Caco-2 (cell line): ENCODE measurements at regions not wholly inside any gene's neighbourhood (a gene's known extent, or its start where the extent isn't known, plus 50 kb on each side); places are given as distances from the start of the nearest gene placed in this dataset.

Experiments used
- BruUV-seq: library from RNA; stranded (reverse); fragments of 400-500 nt; replicated peaks from 2 replicates; lab custom pipeline; 2021; lab: Mats Ljungman, UMichigan
- CTCF ChIA-PET: fragments of 300-600 bp; sonication (Branson Sonifier 250); formaldehyde crosslinking; loops from one replicate; lab custom pipeline; 2022; ENCODE audit warnings: antibody characterized with exemption; lab: Charles Lee
- POLR2A ChIA-PET: fragments of 300-600 bp; sonication (Branson Sonifier 250); formaldehyde crosslinking; loops from one replicate; lab custom pipeline; 2022; ENCODE audit warnings: antibody characterized with exemption; lab: Charles Lee
- DNase-seq, 2 experiments: peaks; one replicate each; pipeline versions ENCODE4 v3.0.0 to v3.0.0-alpha.2; 2020 to 2022
- H3K27me3 ChIP-seq: replicated peaks from 2 replicates; pipeline ENCODE4 v1.6.0; 2011; ENCODE audit warnings: low read length; ENCODE audit not compliant: control insufficient read depth, insufficient read depth
- H3K36me3 ChIP-seq: 2 replicates; pipeline ENCODE4 v1.5.1; 2011; ENCODE audit warnings: low read length; ENCODE audit not compliant: control insufficient read depth, insufficient read depth
- H3K4me1 ChIP-seq: fragments of 250-450 bp; sonication (Bioruptor Pico); 2 replicates; pipeline ENCODE4 v1.5.1; 2020; ENCODE audit warnings: mild to moderate bottlenecking
- H3K4me3 ChIP-seq: 2 replicates; pipeline ENCODE4 v1.5.1; 2011; ENCODE audit warnings: low read depth, mild to moderate bottlenecking, control low read depth, low read length
- H3K9me3 ChIP-seq: fragments of 250-450 bp; sonication (Bioruptor Pico); 2 replicates; pipeline ENCODE4 v1.5.1; 2020; ENCODE audit warnings: mild to moderate bottlenecking, moderate library complexity
- H3K27ac Mint-ChIP-seq: one replicate; pipeline ENCODE4 v1.8.0; 2022; ENCODE audit warnings: mixed read lengths; ENCODE audit not compliant: unreplicated experiment
- H3K27me3 Mint-ChIP-seq: one replicate; pipeline ENCODE4 v1.8.0; 2022; ENCODE audit warnings: mixed read lengths; ENCODE audit not compliant: insufficient read depth, unreplicated experiment
- H3K36me3 Mint-ChIP-seq: one replicate; pipeline ENCODE4 v1.8.0; 2022; ENCODE audit warnings: mild to moderate bottlenecking, mixed read lengths; ENCODE audit not compliant: insufficient read depth, unreplicated experiment
- H3K4me1 Mint-ChIP-seq: one replicate; pipeline ENCODE4 v1.8.0; 2022; ENCODE audit warnings: low read depth, mixed read lengths; ENCODE audit not compliant: unreplicated experiment
- H3K4me3 Mint-ChIP-seq: one replicate; pipeline ENCODE4 v1.8.0; 2022; ENCODE audit warnings: mild to moderate bottlenecking, moderate library complexity, mixed read lengths; ENCODE audit not compliant: unreplicated experiment
- H3K9me3 Mint-ChIP-seq: one replicate; pipeline ENCODE4 v1.8.0; 2022; ENCODE audit warnings: mixed read lengths; ENCODE audit not compliant: unreplicated experiment
- intact Hi-C: fragments of 100-400 bp; cut with micrococcal nuclease; formaldehyde crosslinking; loops from one replicate; pipeline ENCODE4 v1.10.0; 2022; ENCODE audit not compliant: unreplicated experiment
- TF ChIP-seq, protein P1 (sequence below), 2 experiments: fragments of 200-600 bp in 1 of 2; IDR thresholded peaks; 1 replicate in 1 of 2; 2 replicates in 1 of 2; pipeline versions ENCODE4 v1.5.1 to v1.8.0; 2011 to 2022; ENCODE audit warnings: antibody characterized with exemption in 1 of 2, control low read depth in 1 of 2, inconsistent platforms in 1 of 2, low read depth in 1 of 2, low read length in 1 of 2, mild to moderate bottlenecking in 1 of 2, moderate library complexity in 1 of 2; ENCODE audit not compliant: insufficient read depth in 1 of 2, severe bottlenecking in 1 of 2, unreplicated experiment in 1 of 2

DNA sequence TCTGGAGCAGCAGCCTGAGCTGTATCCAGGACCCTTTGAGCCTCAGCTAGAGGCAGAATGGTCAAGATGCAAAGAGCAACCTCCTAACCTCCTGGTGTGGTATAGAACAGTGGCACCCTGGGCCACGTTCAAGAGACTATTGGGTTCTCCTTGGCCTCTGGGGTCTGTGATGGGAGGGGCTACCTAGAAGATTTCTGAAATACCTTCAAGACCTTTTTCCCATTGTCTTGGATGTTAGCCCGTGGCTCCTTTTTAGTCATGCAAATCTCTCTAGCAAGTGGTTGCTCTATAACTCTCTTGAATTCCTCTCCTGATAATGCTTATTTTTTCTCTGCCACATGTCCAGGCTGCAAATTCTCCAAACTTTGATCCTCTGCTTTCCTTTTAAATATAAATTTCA lies 106.3 kb upstream of the SULT1C3 start:
- Mint-ChIP-seq H3K4me3 (no peak overlapping the region), H3K27me3 (no peaks in the 10 kb centered on the region), H3K27ac (no peak overlapping the region), H3K36me3 (no peaks in the 10 kb centered on the region), H3K9me3 (no peaks in the 10 kb centered on the region), H3K4me1 (no peaks in the 10 kb centered on the region)
- BruUV-seq = no TSS peak
- intact Hi-C loops = no loop called here
- Histone ChIP-seq H3K4me1 (no peaks in the 10 kb centered on the region), H3K4me3 (no peak overlapping the region), H3K36me3 (no peaks in the 10 kb centered on the region), H3K27me3 (no peaks in the 10 kb centered on the region), H3K9me3 (no peaks in the 10 kb centered on the region)
- TF ChIP-seq, protein P1, sequence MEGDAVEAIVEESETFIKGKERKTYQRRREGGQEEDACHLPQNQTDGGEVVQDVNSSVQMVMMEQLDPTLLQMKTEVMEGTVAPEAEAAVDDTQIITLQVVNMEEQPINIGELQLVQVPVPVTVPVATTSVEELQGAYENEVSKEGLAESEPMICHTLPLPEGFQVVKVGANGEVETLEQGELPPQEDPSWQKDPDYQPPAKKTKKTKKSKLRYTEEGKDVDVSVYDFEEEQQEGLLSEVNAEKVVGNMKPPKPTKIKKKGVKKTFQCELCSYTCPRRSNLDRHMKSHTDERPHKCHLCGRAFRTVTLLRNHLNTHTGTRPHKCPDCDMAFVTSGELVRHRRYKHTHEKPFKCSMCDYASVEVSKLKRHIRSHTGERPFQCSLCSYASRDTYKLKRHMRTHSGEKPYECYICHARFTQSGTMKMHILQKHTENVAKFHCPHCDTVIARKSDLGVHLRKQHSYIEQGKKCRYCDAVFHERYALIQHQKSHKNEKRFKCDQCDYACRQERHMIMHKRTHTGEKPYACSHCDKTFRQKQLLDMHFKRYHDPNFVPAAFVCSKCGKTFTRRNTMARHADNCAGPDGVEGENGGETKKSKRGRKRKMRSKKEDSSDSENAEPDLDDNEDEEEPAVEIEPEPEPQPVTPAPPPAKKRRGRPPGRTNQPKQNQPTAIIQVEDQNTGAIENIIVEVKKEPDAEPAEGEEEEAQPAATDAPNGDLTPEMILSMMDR (IDR thresholded peaks at IDR 0.05; ENCODE audit: insufficient read depth in 1 of 2, low read depth in 1 of 2, low read length in 1 of 2, severe bottlenecking in 1 of 2, unreplicated experiment in 1 of 2) = no peak
- ChIA-PET POLR2A (no interaction called here), CTCF (no interaction called here)
- no peak for DNase-seq

DNA sequence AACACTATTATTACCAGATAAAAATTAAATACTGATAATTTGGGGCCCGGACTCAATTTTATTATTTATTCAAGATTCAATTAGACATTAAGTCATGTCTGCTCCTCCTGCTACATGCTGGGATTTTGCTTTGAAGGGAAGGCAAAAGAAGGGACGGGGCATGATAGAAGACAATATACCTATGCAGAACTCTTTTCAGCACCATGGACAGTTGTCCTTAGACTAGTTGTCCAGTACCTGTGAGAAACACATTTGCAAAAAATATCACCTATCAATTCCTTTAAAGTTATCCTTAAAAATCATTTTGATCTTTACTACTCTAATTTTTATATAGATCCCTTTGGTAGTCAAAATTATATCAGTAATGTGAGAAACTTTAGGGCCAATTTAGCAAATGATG lies 100.2 kb upstream of the SULT1C3 start:
- no peak overlapping the region for H3K4me3 ChIP-seq
- Mint-ChIP-seq H3K27me3 (no peaks in the 10 kb centered on the region), H3K27ac (no peak overlapping the region), H3K4me3 (no peak overlapping the region), H3K4me1 (no peaks in the 10 kb centered on the region), H3K36me3 (no peaks in the 10 kb centered on the region), H3K9me3 (no peaks in the 10 kb centered on the region)
- H3K27me3 ChIP-seq = no peaks in the 10 kb centered on the region
- H3K9me3 ChIP-seq = no peaks in the 10 kb centered on the region
- CTCF ChIA-PET = no interaction called here
- POLR2A ChIA-PET = no interaction called here
- peak in 1 of 2 experiments; percentile 52 for DNase-seq
- H3K4me1 ChIP-seq = no peaks in the 10 kb centered on the region
- BruUV-seq = no TSS peak
- H3K36me3 ChIP-seq = no peaks in the 10 kb centered on the region
- TF ChIP-seq, protein P1 (IDR thresholded peaks at IDR 0.05; ENCODE audit: insufficient read depth in 1 of 2, low read depth in 1 of 2, low read length in 1 of 2, severe bottlenecking in 1 of 2, unreplicated experiment in 1 of 2) = no peak
- intact Hi-C loops = no loop called here

DNA sequence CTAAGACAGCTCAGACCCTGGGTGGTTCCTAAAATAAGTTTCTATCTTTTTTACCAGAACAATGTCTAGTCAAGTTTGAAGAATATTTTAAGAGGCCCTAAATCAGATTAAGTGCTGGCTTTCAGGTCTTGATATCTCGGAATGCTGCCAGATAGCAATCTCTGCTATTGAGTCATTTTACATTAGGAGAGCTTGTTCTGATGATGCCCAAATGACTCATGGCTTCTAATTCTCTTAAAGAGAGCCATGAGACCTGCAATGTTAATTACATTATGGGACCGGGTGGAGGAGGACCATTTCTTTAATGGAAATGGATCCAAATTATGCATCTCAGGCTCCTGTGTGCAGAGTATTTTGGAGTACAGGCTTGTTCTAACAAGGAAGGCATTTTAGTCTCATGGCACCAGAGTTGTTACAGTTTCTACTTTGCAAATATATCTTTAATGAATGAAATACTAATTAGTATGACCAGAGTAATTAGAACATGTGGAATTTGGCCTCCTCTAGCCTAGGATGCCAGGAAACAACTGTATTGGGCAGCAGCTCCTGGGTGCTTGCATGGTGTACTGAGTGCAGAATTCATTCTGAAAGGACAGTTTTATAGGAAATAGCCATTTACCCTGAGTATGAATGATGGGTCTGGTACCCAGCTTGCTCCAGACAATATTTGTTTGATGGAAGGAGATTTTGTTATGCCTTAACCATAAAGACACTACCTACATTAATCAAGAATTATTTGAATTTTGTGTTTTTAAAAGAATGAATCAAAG lies 94.0 kb upstream of the SULT1C3 start:
- Mint-ChIP-seq H3K4me1 (no peaks in the 10 kb centered on the region), H3K36me3 (no peaks in the 10 kb centered on the region), H3K9me3 (no peaks in the 10 kb centered on the region), H3K27me3 (peaks cover 2% of the 10 kb centered on the region), H3K4me3 (no peak overlapping the region), H3K27ac (no peak overlapping the region)
- CTCF ChIA-PET = no interaction called here
- Histone ChIP-seq H3K4me1 (no peaks in the 10 kb centered on the region), H3K4me3 (no peak overlapping the region), H3K9me3 (no peaks in the 10 kb centered on the region), H3K27me3 (no peaks in the 10 kb centered on the region), H3K36me3 (no peaks in the 10 kb centered on the region)
- intact Hi-C loops = no loop called here
- no peak for DNase-seq
- no TSS peak for BruUV-seq
- POLR2A ChIA-PET = no interaction called here
- TF ChIP-seq, protein P1 (IDR thresholded peaks at IDR 0.05; ENCODE audit: insufficient read depth in 1 of 2, low read depth in 1 of 2, low read length in 1 of 2, severe bottlenecking in 1 of 2, unreplicated experiment in 1 of 2) = no peak
